H9 (cell line): ENCODE measurements at regions not wholly inside any gene's neighbourhood (a gene's known extent, or its start where the extent isn't known, plus 50 kb on each side); places are given as distances from the start of the nearest gene placed in this dataset.

Experiments used
- DNase-seq: peaks from one replicate; pipeline ENCODE4 v3.0.0-alpha.2; 2017
- H2AFZ ChIP-seq: one replicate; pipeline ENCODE4 v1.6.1; 2013; ENCODE audit warnings: mild to moderate bottlenecking, low read length, control low read depth, moderate library complexity
- H2AK5ac ChIP-seq: 2 replicates; pipeline ENCODE4 v1.6.1; 2013; ENCODE audit warnings: low read length, control low read depth, mixed read lengths; ENCODE audit not compliant: insufficient read length
- H2BK120ac ChIP-seq: one replicate; pipeline ENCODE4 v1.6.1; 2013; ENCODE audit warnings: low read depth, mild to moderate bottlenecking, low read length, control low read depth, inconsistent platforms; ENCODE audit not compliant: poor library complexity, severe bottlenecking
- H2BK12ac ChIP-seq: 2 replicates; pipeline ENCODE4 v1.6.1; 2013; ENCODE audit warnings: low read length, control low read depth, mixed read lengths, low read depth; ENCODE audit not compliant: insufficient read length
- H2BK15ac ChIP-seq: 2 replicates; pipeline ENCODE4 v1.6.1; 2013; ENCODE audit warnings: low read depth, low read length, control low read depth
- H2BK20ac ChIP-seq: one replicate; pipeline ENCODE4 v1.6.1; 2013; ENCODE audit warnings: low read depth, mild to moderate bottlenecking, low read length, control low read depth, inconsistent platforms; ENCODE audit not compliant: poor library complexity, severe bottlenecking
- H2BK5ac ChIP-seq: 2 replicates; pipeline ENCODE4 v1.6.1; 2013; ENCODE audit warnings: low read length, control low read depth, mixed read lengths; ENCODE audit not compliant: insufficient read length
- H3K14ac ChIP-seq: 2 replicates; pipeline ENCODE4 v1.6.1; 2013; ENCODE audit warnings: low read length, control low read depth; ENCODE audit not compliant: insufficient read depth
- H3K18ac ChIP-seq: 2 replicates; pipeline ENCODE4 v1.6.1; 2013; ENCODE audit warnings: low read depth, mild to moderate bottlenecking, mixed read lengths, low read length, control low read depth; ENCODE audit not compliant: insufficient read length
- H3K23ac ChIP-seq: 2 replicates; pipeline ENCODE4 v1.6.1; 2013; ENCODE audit warnings: low read length, control low read depth, mixed read lengths, low read depth; ENCODE audit not compliant: insufficient read length
- H3K23me2 ChIP-seq: 2 replicates; pipeline ENCODE4 v1.6.1; 2013; ENCODE audit warnings: low read depth, mild to moderate bottlenecking, mixed read lengths, low read length, control low read depth; ENCODE audit not compliant: insufficient read length, poor library complexity, severe bottlenecking
- H3K27ac ChIP-seq: 2 replicates; pipeline ENCODE4 v1.5.1; 2013; ENCODE audit warnings: low read length, control low read depth, mixed read lengths, low read depth; ENCODE audit not compliant: insufficient read length
- H3K27me3 ChIP-seq: 2 replicates; pipeline ENCODE4 v1.6.1; 2013; ENCODE audit warnings: low read length, control low read depth, inconsistent platforms; ENCODE audit not compliant: insufficient read depth
- H3K4ac ChIP-seq: 2 replicates; pipeline ENCODE4 v1.6.1; 2013; ENCODE audit warnings: low read depth, mild to moderate bottlenecking, control low read depth, inconsistent platforms, low read length, moderate library complexity
- H3K4me1 ChIP-seq: 2 replicates; pipeline ENCODE4 v1.6.1; 2013; ENCODE audit warnings: low read length, control low read depth, inconsistent platforms; ENCODE audit not compliant: insufficient read depth
- H3K4me2 ChIP-seq: 2 replicates; pipeline ENCODE4 v1.6.1; 2013; ENCODE audit warnings: low read length, control low read depth, mixed read lengths; ENCODE audit not compliant: insufficient read length, insufficient read depth
- H3K56ac ChIP-seq: 2 replicates; pipeline ENCODE4 v1.6.1; 2013; ENCODE audit warnings: low read depth, mild to moderate bottlenecking, mixed read lengths, low read length, control low read depth; ENCODE audit not compliant: insufficient read length
- H3K79me1 ChIP-seq: 2 replicates; pipeline ENCODE4 v1.6.1; 2013; ENCODE audit warnings: low read depth, mild to moderate bottlenecking, moderate library complexity, low read length, control low read depth, inconsistent platforms; ENCODE audit not compliant: insufficient read depth, poor library complexity, severe bottlenecking
- H3K79me2 ChIP-seq: 2 replicates; pipeline ENCODE4 v1.6.1; 2013; ENCODE audit warnings: low read length, control low read depth, inconsistent platforms; ENCODE audit not compliant: insufficient read depth
- H3K9ac ChIP-seq: 2 replicates; pipeline ENCODE4 v1.6.1; 2013; ENCODE audit warnings: low read length, control low read depth, mixed read lengths; ENCODE audit not compliant: insufficient read length; ENCODE audit errors: extremely low read depth
- H3K9me3 ChIP-seq: one replicate; pipeline ENCODE4 v1.6.1; 2013; ENCODE audit warnings: low read depth, low read length, inconsistent platforms; ENCODE audit not compliant: control insufficient read depth
- H3T11ph ChIP-seq: one replicate; pipeline ENCODE4 v1.6.1; 2013; ENCODE audit warnings: mild to moderate bottlenecking, low read length, control low read depth, inconsistent platforms
- H4K20me1 ChIP-seq: one replicate; pipeline ENCODE4 v1.6.1; 2013; ENCODE audit not compliant: control insufficient read depth, insufficient read length, insufficient read depth
- H4K5ac ChIP-seq: 2 replicates; pipeline ENCODE4 v1.6.1; 2013; ENCODE audit warnings: low read depth, mild to moderate bottlenecking, mixed read lengths, low read length, control low read depth; ENCODE audit not compliant: insufficient read length
- H4K8ac ChIP-seq: replicated peaks from 2 replicates; pipeline ENCODE4 v1.6.1; 2013; ENCODE audit warnings: low read length, control low read depth, mixed read lengths, low read depth; ENCODE audit not compliant: insufficient read length
- H4K91ac ChIP-seq: 2 replicates; pipeline ENCODE4 v1.6.1; 2013; ENCODE audit warnings: low read depth, mild to moderate bottlenecking, moderate library complexity, mixed read lengths, low read length, control low read depth; ENCODE audit not compliant: insufficient read length
- H3K27ac Mint-ChIP-seq, 3 experiments: 2 replicates in 2 of 3; 3 replicates in 1 of 3; pipeline ENCODE4 v1.8.0; 2020 to 2021; ENCODE audit warnings: mixed read lengths in 3 of 3, mild to moderate bottlenecking in 1 of 3, moderate library complexity in 1 of 3
- H3K27me3 Mint-ChIP-seq: 2 replicates; pipeline ENCODE4 v1.8.0; 2021; ENCODE audit warnings: low read depth, mild to moderate bottlenecking, moderate library complexity, mixed read lengths
- H3K36me3 Mint-ChIP-seq, 3 experiments: 2 replicates in 2 of 3; 3 replicates in 1 of 3; pipeline ENCODE4 v1.8.0; 2020 to 2021; ENCODE audit warnings: low read depth in 3 of 3, mixed read lengths in 3 of 3; ENCODE audit not compliant: insufficient read depth in 1 of 3
- H3K4me1 Mint-ChIP-seq, 2 experiments: 2 replicates each; pipeline ENCODE4 v1.8.0; 2020; ENCODE audit warnings: mixed read lengths in 2 of 2
- H3K4me3 Mint-ChIP-seq, 2 experiments: 2 replicates in 1 of 2; 3 replicates in 1 of 2; pipeline ENCODE4 v1.8.0; 2020 to 2021; ENCODE audit warnings: mild to moderate bottlenecking in 2 of 2, mixed read lengths in 2 of 2, moderate library complexity in 1 of 2
- H3K9me3 Mint-ChIP-seq, 2 experiments: 2 replicates in 1 of 2; 3 replicates in 1 of 2; pipeline ENCODE4 v1.8.0; 2020; ENCODE audit warnings: mild to moderate bottlenecking in 2 of 2, mixed read lengths in 2 of 2, moderate library complexity in 1 of 2
- WGBS: extraction: QIAGEN DNeasy Blood & Tissue Kit; methylation state at CpG from one replicate; pipeline ENCODE4 v1.1.7; 2013; ENCODE audit warnings: missing lambda C conversion rate, low lambda C conversion rate, mixed read lengths; ENCODE audit not compliant: insufficient read length; ENCODE audit errors: extremely low coverage; 5-methylcytosine and 5-hydroxymethylcytosine counted together
- TF ChIP-seq, protein P1 (sequence below): fragments of 200-600 bp; sonication (generic); conservative IDR thresholded peaks from 3 replicates; pipeline ENCODE4 v1.8.0; 2021; ENCODE audit warnings: antibody characterized with exemption, mild to moderate bottlenecking

DNA sequence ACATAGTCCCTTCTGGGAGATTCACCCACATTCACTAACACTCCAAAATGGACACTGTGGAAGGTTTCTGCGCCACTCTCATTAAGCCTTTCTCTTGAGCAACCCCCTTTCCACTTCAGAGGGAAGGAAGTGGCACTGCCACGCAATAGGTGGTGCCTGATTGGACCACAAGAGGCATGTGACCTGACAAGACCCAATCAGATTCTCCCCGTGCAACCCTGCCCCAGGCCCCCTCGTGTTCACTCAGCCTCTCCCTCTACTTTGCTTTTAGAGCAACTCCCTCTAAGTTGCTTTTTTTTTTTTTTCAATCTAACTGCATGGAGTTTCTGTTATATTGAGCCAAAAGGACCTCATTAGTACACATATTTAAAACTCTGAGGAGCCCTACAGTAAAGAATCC lies 158.0 kb downstream of the EN1 start:
- Histone ChIP-seq H2BK15ac (no peak overlapping the region), H2BK12ac (no peak overlapping the region), H3K4me1 (no peaks in the 10 kb centered on the region), H2BK120ac (no peak overlapping the region), H3K79me1 (no peaks in the 10 kb centered on the region), H3K27me3 (no peaks in the 10 kb centered on the region), H3K23ac (no peak overlapping the region), H4K8ac (no peak overlapping the region), H4K20me1 (no peaks in the 10 kb centered on the region), H4K5ac (no peak overlapping the region), H3K9ac (no peak overlapping the region), H3K79me2 (no peaks in the 10 kb centered on the region), H2AFZ (no peak overlapping the region), H3K27ac (no peak overlapping the region), H4K91ac (no peak overlapping the region), H2AK5ac (no peak overlapping the region), H2BK5ac (no peak overlapping the region), H3K56ac (no peak overlapping the region), H3K4ac (no peak overlapping the region), H2BK20ac (no peak overlapping the region), H3K23me2 (no peaks in the 10 kb centered on the region), H3K14ac (no peak overlapping the region), H3K4me2 (no peak overlapping the region), H3K9me3 (no peaks in the 10 kb centered on the region), H3K18ac (no peak overlapping the region), H3T11ph (no peak overlapping the region)
- H3K27me3 Mint-ChIP-seq = peaks cover 4% of the 10 kb centered on the region
- H3K9me3 Mint-ChIP-seq = peaks cover 0 to 2% of the 10 kb centered on the region in 2 experiments; a peak in 1 of 5 replicates
- no peaks in the 10 kb centered on the region; a peak in 1 of 7 replicates for H3K36me3 Mint-ChIP-seq
- H3K4me3 Mint-ChIP-seq = no peak overlapping the region
- H3K27ac Mint-ChIP-seq = no peak overlapping the region; a peak in 1 of 7 replicates
- DNase-seq = no peak
- no CpG with 5 or more reads among the region's 4 CpGs for WGBS
- TF ChIP-seq, protein P1, sequence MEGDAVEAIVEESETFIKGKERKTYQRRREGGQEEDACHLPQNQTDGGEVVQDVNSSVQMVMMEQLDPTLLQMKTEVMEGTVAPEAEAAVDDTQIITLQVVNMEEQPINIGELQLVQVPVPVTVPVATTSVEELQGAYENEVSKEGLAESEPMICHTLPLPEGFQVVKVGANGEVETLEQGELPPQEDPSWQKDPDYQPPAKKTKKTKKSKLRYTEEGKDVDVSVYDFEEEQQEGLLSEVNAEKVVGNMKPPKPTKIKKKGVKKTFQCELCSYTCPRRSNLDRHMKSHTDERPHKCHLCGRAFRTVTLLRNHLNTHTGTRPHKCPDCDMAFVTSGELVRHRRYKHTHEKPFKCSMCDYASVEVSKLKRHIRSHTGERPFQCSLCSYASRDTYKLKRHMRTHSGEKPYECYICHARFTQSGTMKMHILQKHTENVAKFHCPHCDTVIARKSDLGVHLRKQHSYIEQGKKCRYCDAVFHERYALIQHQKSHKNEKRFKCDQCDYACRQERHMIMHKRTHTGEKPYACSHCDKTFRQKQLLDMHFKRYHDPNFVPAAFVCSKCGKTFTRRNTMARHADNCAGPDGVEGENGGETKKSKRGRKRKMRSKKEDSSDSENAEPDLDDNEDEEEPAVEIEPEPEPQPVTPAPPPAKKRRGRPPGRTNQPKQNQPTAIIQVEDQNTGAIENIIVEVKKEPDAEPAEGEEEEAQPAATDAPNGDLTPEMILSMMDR = no peak
- H3K4me1 Mint-ChIP-seq = peaks cover 2 to 4% of the 10 kb centered on the region in 2 experiments; a peak in 3 of 4 replicates
